HG03280 (cell line): ENCODE measurements at regions not wholly inside any gene's neighbourhood (a gene's known extent, or its start where the extent isn't known, plus 50 kb on each side); places are given as distances from the start of the nearest gene placed in this dataset.
"Not testable (repeated sequence)": the region's sequence is repeated elsewhere in the genome, so short reads cannot be mapped to it uniquely, and the experiment has no call there.

Source experiments
- ATAC-seq: cut with Tn5 transposase; IDR thresholded peaks from one replicate; pipeline ENCODE4 v1.9.1; 2021; ENCODE audit warnings: mild to moderate bottlenecking, moderate library complexity; ENCODE audit not compliant: unreplicated experiment

DNA sequence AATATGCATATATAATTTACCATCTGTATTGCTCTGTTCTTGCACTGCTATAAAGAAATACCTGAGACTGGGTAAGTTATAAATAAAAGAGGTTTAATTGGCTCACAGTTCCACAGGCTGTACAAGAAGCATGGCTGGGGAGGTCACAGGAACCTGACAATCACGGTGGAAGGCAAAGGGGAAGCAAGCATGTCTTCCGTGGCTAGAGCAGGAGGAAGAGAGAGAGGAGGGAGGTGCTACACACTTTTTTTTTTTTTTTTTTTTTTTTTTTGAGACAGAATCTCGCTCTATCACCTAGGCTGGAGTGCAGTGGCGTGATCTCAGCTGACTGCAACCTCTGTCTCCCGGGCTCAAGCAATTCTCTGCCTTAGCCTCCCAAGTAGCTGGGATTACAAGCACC lies 150.9 kb upstream of the DTNBP1 start:
- not testable (repeated sequence) for ATAC-seq

- no peak for ATAC-seq
Observed at GRCh38 chr6:15811107-15811506, 148.3 kb upstream of the DTNBP1 start.

DNA sequence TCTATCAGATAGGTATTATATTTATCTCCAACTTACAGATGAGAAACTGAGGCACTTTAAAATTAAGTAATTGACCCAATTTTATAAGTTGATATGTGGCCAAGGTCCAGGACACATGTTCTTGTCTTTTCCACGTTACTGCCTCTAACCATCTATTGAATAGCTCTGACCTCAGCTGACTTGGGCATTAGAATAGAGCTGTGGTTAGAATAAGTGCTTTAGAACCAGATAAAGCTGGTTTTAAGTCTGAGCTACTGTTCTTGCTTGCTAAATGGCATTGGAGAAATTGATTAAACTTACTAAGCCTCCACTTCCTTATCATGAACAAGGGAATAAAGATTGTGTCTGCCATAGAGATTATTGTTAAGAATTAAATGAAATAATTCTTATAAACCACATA lies 147.8 kb upstream of the DTNBP1 start:
- no peak for ATAC-seq

DNA sequence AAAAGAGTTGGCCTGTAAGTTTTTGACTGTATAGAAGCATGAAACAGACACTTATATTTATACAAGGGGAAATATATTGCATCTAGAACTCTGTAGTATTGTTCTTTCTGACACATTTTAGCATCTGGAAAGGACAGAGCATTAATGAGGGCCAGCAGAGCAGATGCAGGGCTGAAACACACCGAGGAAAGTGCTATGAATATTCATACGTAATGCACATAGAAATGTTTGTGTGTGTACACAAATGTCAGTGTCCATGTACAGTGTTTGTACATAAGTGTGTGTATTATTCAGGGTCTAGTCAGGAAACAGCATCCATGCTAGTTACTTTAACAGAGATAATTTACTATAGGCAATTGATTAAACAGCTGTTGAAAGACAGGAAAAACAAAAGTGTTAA lies 146.5 kb upstream of the DTNBP1 start:
- no peak for ATAC-seq

DNA sequence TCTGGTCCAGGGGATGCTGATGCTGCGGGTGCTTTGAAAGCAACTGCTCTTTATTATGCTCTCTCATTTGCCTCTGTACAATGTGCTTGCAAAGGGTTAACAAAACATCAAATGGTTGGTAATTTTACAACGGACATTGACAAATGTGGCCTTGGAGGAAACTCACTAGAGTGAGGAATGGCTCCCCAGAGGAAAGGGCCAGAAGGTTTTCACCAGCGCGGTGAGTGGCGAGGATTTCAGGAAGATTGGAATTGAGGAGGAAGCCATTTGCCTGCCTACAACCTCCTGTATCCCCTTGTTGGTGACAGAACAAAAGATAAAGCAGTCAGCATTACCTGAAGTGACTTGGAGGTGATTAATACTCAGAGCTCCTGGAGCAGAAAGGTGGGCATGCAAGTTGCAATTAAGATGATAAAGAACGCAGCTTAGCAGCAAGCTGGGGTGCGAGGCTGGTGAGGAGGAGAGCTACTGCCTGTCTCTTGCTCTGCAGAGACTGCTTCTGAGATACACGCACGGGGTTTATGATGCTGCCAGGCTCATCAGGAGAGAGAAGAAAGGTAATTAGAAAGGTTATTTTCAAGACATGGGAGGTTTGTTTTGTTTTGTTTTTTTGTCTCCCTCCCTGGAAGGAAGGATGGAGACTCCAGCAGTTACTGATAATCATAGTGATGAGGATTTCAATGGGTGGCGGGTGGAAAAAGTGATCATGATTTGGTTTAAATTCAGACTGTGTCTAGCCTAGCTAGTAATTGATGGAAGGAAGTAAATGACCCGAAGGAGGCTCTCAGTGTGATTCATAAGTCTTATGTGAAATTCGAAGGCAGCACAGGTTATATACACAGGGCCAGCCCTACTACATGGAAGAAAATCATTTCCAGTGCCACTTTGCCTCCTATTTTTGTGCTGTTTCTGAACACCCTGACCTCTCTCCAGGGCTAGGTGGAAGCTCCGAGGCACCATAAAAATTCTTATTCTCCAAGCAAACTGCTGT lies 141.6 kb upstream of the DTNBP1 start:
- ATAC-seq = no peak

DNA sequence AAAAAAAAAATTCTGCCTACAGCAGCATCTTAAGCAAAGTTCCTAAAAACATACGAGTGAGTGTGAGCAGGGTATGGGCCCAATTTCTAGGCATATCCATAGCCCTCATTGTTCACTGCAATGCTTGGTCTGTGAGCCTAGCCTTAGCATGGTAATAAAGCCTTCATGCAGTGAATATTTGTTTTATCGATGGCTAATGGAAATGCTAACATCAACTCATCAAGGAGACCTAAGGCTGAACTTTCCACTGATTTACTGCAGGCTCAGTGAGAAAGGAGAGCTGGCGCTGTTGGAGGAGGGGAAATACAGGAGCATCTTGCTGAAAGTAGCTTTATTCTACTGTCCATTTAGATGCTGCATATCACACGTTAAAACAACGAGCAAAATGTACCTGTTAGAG lies 139.6 kb upstream of the DTNBP1 start:
- ATAC-seq = no peak

DNA sequence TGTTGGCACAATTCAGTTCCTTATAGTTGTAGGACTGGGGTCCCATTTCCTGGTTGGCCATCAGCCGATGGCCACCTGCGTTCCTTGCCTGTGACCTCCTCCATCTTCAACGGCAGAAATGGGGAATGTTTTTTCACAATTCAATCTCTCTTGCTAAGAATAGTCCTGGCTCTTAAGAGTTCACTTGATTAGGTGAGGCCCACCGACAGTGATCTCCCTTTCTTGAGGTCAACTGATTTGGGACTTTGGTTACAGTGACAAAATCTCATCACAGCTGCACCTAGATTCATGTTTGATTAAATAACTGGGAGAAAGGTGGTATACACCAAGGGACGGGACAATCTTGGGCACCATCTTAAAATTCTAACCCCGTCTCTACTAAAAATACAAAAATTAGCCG lies 139.1 kb upstream of the DTNBP1 start:
- no peak for ATAC-seq

GRCh38 chr6:15800841-15801617 lies 138.2 kb upstream of the DTNBP1 start:
- ATAC-seq = no peak

GRCh38 chr6:15798533-15799255 lies 135.9 kb upstream of the DTNBP1 start:
- ATAC-seq = no peak

DNA sequence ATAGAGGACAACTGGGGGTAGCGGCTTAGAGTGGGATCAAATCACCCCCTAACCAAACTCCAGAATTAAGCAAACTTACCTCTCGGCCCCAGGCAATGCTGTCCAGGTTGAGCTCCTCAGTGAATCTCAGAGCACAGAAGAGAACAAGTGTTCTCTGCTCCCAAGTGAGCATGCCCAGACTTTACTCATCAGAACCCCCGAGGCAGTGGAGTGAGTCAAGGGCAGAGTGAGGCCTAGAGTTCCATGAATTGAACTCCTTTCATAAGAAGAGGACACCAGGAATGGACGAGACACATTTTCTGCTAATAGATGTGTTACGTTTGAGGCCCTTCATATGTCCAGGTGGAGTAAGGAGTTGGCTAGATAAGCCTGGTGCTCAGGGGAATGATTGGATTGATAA lies 134.0 kb upstream of the DTNBP1 start:
- ATAC-seq = no peak

DNA sequence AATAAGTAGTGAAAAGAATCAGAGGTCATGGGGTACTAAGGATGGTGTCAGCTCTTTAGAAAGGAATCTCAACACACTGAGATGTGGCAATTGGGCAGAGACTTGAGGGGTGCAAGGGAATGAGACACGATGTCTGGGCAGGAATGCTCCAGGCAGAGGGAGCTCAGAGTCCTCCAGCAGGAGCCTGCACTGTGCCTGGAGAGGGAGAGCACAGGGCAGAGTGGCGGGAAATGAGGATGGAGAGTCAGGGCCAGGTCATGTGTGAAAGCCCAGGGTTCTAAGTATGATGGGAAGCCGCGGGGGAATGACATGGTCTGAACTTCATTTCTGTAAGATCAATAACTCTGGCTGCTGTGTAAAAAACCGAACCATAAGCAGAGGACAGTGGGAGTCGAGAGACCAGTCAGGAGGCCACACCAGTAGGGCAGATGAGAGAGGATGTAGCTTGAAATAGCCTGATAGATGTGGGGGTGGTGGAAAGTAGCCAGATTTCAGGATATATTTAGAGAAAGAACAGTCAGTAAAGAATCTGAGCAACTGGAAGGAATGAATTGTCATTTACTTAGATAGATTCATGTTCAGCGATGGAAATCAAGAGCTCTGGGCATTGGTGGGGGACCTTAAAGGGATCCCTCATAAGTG lies 133.4 kb upstream of the DTNBP1 start:
- ATAC-seq = no peak

DNA sequence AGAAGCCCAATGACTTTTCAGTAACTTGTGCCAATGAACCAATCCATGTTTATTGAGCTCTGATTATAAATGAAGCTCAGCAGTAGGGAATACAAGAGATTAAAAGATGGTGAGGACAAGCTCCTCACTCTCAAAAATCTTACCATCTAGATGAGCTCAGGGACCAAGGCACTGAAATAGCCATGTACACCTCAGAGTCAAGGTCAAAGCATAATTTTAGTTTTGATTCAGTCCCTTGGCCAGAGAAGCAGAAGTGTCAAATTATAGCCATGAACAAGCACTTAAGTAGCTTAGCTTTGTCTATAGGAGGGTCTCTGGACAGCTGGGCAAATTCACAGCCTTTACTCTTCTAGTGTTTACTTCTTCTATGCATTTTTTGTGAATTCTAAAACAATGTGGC lies 131.0 kb upstream of the DTNBP1 start:
- ATAC-seq = no peak

DNA sequence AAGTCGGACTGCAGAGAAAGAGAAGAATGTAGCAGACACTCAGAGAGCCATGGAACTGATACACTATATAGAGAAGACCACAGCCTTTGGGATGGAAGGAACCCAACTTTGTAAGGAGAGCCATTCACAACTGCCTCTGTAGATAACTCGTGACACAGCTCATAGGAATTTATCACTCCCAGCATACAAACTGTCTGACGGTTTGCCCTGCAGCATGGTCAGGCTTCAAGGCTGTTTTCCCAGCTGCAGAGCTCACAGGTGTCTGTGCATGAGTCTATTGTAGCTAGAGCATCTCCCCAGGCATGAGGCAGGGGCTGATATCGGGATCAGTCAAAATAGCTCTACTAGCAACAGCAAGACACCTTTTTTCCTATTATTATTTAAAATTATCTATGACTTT lies 130.5 kb upstream of the DTNBP1 start:
- ATAC-seq = no peak

GRCh38 chr6:15792842-15793241 lies 130.0 kb upstream of the DTNBP1 start:
- no peak for ATAC-seq

- no peak for ATAC-seq
Observed at GRCh38 chr6:15791448-15792181, 128.8 kb upstream of the DTNBP1 start.

DNA sequence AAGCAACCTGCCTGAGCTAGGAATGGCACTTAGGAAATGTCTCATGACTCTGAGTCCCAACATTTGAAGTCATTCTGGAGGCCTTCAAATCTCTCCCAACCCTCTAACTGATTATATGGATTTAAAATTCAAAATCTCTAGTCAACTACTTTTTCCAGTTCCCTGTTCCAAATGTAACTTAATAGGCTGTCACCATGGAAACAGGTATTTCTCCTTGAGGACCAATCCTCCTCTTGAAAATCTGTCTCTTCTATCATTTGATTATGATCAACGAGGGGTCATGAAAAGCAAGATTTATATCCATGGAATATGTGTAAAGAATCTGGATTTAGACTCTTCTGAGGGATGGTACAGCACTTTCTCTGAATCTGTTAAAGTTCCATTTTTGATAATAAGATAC lies 127.3 kb upstream of the DTNBP1 start:
- no peak for ATAC-seq

GRCh38 chr6:15786846-15787245 lies 124.0 kb upstream of the DTNBP1 start:
- no peak for ATAC-seq

GRCh38 chr6:15783484-15783883 lies 120.7 kb upstream of the DTNBP1 start:
- ATAC-seq = no peak

GRCh38 chr6:15781890-15782289 lies 119.1 kb upstream of the DTNBP1 start:
- no peak for ATAC-seq

DNA sequence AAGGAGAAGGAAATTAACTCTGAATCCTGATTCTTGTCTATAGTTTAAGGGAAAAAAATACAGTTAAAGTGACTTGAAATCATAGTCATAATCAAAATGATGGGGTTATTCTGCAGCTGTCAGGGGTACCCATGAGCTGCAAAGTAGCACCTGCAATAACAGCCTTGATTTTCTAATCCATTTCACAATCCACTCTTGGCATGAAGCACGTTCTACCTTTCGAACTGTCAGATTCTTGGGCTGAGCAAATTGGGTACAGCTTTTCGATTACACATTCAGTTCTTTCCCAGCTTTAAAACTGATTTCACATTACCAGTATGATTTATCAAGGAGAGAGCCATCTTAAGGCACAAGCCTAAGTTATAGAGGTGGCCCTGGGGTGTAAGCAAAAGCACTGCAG lies 118.5 kb upstream of the DTNBP1 start:
- no peak for ATAC-seq
